Ishikawa (cell line): ENCODE measurements at regions not wholly inside any gene's neighbourhood (a gene's known extent, or its start where the extent isn't known, plus 50 kb on each side); places are given as distances from the start of the nearest gene placed in this dataset.

Experiments
- CEBPB ChIP-seq: IDR thresholded peaks from 2 replicates; pipeline ENCODE4 v1.6.1; 2012
- FOXM1 ChIP-seq: IDR thresholded peaks from 2 replicates; pipeline ENCODE4 v1.6.1; 2012; ENCODE audit warnings: low read depth, borderline replicate concordance
- TF ChIP-seq, protein P1 (sequence below): IDR thresholded peaks from 2 replicates; pipeline ENCODE4 v1.6.1; 2012; ENCODE audit warnings: low read depth, mild to moderate bottlenecking

GRCh38 chr11:71352226-71352625 lies 96.0 kb downstream of the DHCR7 start:
- TF ChIP-seq, protein P1, sequence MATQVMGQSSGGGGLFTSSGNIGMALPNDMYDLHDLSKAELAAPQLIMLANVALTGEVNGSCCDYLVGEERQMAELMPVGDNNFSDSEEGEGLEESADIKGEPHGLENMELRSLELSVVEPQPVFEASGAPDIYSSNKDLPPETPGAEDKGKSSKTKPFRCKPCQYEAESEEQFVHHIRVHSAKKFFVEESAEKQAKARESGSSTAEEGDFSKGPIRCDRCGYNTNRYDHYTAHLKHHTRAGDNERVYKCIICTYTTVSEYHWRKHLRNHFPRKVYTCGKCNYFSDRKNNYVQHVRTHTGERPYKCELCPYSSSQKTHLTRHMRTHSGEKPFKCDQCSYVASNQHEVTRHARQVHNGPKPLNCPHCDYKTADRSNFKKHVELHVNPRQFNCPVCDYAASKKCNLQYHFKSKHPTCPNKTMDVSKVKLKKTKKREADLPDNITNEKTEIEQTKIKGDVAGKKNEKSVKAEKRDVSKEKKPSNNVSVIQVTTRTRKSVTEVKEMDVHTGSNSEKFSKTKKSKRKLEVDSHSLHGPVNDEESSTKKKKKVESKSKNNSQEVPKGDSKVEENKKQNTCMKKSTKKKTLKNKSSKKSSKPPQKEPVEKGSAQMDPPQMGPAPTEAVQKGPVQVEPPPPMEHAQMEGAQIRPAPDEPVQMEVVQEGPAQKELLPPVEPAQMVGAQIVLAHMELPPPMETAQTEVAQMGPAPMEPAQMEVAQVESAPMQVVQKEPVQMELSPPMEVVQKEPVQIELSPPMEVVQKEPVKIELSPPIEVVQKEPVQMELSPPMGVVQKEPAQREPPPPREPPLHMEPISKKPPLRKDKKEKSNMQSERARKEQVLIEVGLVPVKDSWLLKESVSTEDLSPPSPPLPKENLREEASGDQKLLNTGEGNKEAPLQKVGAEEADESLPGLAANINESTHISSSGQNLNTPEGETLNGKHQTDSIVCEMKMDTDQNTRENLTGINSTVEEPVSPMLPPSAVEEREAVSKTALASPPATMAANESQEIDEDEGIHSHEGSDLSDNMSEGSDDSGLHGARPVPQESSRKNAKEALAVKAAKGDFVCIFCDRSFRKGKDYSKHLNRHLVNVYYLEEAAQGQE, result no peak
- TF ChIP-seq CEBPB (no peak), FOXM1 (no peak)
